GM12878 (cell line): ENCODE measurements at regions not wholly inside any gene's neighbourhood (a gene's known extent, or its start where the extent isn't known, plus 50 kb on each side); places are given as distances from the start of the nearest gene placed in this dataset.

ENCODE experiments used
- ATAC-seq: fragments of 200-7000 bp; cut with Tn5 transposase; 3 replicates; pipeline ENCODE4 v1.9.1; 2020; ENCODE audit warnings: mild to moderate bottlenecking, moderate library complexity
- BruUV-seq: library from RNA; stranded (reverse); fragments of 400-500 nt; replicated peaks from 2 replicates; lab custom pipeline; 2021; lab: Mats Ljungman, UMichigan
- CTCF ChIA-PET: fragments of 300-600 bp; sonication (Branson Sonifier 250); formaldehyde crosslinking; extraction: SDS; loops from one replicate; lab custom pipeline; 2021; ENCODE audit warnings: inconsistent platforms; lab: Yijun Ruan, JAX
- POLR2A ChIA-PET: fragments of 350-600 bp; formaldehyde crosslinking; extraction: SDS; loops from one replicate; lab custom pipeline; 2021; ENCODE audit warnings: inconsistent platforms; lab: Charles Lee
- RAD21 ChIA-PET: fragments of 300-600 bp; sonication (Branson Sonifier 250); formaldehyde crosslinking; loops from one replicate; lab custom pipeline; 2023; ENCODE audit warnings: antibody characterized with exemption; ENCODE audit not compliant: unreplicated experiment; lab: Charles Lee
- SMC1A ChIA-PET: fragments of 300-600 bp; sonication (Branson Sonifier 250); formaldehyde crosslinking; loops from one replicate; lab custom pipeline; 2023; ENCODE audit not compliant: unreplicated experiment, uncharacterized antibody; lab: Charles Lee
- DNase-seq: peaks from one replicate; pipeline ENCODE4 v3.0.0-alpha.2; 2011; ENCODE audit warnings: low read depth, low spot score
- FAIRE-seq: peaks from 3 replicates; lab custom pipeline; 2011; peaks lifted over from hg19 to GRCh38; lab: Jason Lieb, UNC
- H2AFZ ChIP-seq: 2 replicates; pipeline ENCODE4 v1.6.0; 2011; ENCODE audit warnings: low read depth, low read length, control low read depth; ENCODE audit not compliant: control insufficient read depth
- H3K27ac ChIP-seq: 2 replicates; pipeline ENCODE4 v1.5.1; 2011; ENCODE audit warnings: control low read depth; ENCODE audit not compliant: control insufficient read depth, insufficient read depth
- H3K27me3 ChIP-seq, 2 experiments: replicated peaks in 1 of 2; 2 replicates each; pipeline versions ENCODE4 v1.6.0 to v1.6.1; 2011; ENCODE audit warnings: low read length in 1 of 2; ENCODE audit not compliant: control insufficient read depth in 2 of 2, insufficient read depth in 2 of 2
- H3K36me3 ChIP-seq, 2 experiments: 2 replicates each; pipeline ENCODE4 v1.5.1; 2011; ENCODE audit warnings: low read length in 1 of 2; ENCODE audit not compliant: control insufficient read depth in 2 of 2, insufficient read depth in 2 of 2
- H3K4me1 ChIP-seq: 2 replicates; pipeline ENCODE4 v1.6.1; 2011; ENCODE audit warnings: mild to moderate bottlenecking, low read length, moderate library complexity, mixed read lengths; ENCODE audit not compliant: control insufficient read depth, insufficient read depth
- H3K4me2 ChIP-seq: 2 replicates; pipeline ENCODE4 v1.6.0; 2011; ENCODE audit warnings: control low read depth; ENCODE audit not compliant: control insufficient read depth, insufficient read depth
- H3K4me3 ChIP-seq: fragments of 200-600 bp; sonication (generic); 2 replicates; pipeline ENCODE4 v1.5.1; 2016
- H3K79me2 ChIP-seq: 2 replicates; pipeline ENCODE4 v1.6.0; 2011; ENCODE audit warnings: low read length; ENCODE audit not compliant: control insufficient read depth, insufficient read depth
- H3K9ac ChIP-seq: 2 replicates; pipeline ENCODE4 v1.8.0; 2011; ENCODE audit warnings: low read length, control low read depth, mixed read lengths; ENCODE audit not compliant: control insufficient read depth, insufficient read depth
- H3K9me3 ChIP-seq: replicated peaks from 3 replicates; pipeline ENCODE4 v1.5.1; 2011; ENCODE audit warnings: mild to moderate bottlenecking, low read length; ENCODE audit not compliant: control insufficient read depth, insufficient read depth
- H4K20me1 ChIP-seq: 2 replicates; pipeline ENCODE4 v1.6.0; 2011; ENCODE audit not compliant: control insufficient read depth, insufficient read depth
- ASH2L ChIP-seq: fragments of 300-600, 200-600 bp; sonication (generic); IDR thresholded peaks from 2 replicates; pipeline ENCODE4 v1.6.1; 2017; ENCODE audit warnings: low read depth, mild to moderate bottlenecking, borderline replicate concordance
- E2F4 ChIP-seq: IDR thresholded peaks from 2 replicates; pipeline ENCODE4 v1.6.1; 2012; ENCODE audit warnings: low read depth, low read length, improper control_type of control experiment
- ESRRA ChIP-seq: IDR thresholded peaks from 2 replicates; pipeline ENCODE4 v1.6.1; 2012; ENCODE audit warnings: mild to moderate bottlenecking, low read length, improper control_type of control experiment
- HDGF ChIP-seq: fragments of 450-650 bp; IDR thresholded peaks from 2 replicates; pipeline ENCODE4 v1.6.1; 2016; ENCODE audit warnings: antibody characterized with exemption
- JUNB ChIP-seq: IDR thresholded peaks from 2 replicates; pipeline ENCODE4 v1.6.1; 2016; ENCODE audit warnings: antibody characterized with exemption, mild to moderate bottlenecking
- PAX8 ChIP-seq: fragments of 450-650 bp; IDR thresholded peaks from 2 replicates; pipeline ENCODE4 v1.6.1; 2017; ENCODE audit warnings: mild to moderate bottlenecking, moderate library complexity
- POU2F2 ChIP-seq: IDR thresholded peaks from 3 replicates; pipeline ENCODE4 v1.6.1; 2011; ENCODE audit warnings: low read depth, mild to moderate bottlenecking, low read length, borderline replicate concordance
- RAD21 ChIP-seq: IDR thresholded peaks from 2 replicates; pipeline ENCODE4 v1.6.1; 2011; ENCODE audit warnings: mild to moderate bottlenecking, low read depth, low read length, moderate library complexity; ENCODE audit not compliant: insufficient read depth
- SIN3A ChIP-seq: IDR thresholded peaks from 2 replicates; pipeline ENCODE4 v1.6.1; 2012; ENCODE audit warnings: low read depth, low read length, improper control_type of control experiment
- SKIL ChIP-seq: fragments of 450-650 bp; IDR thresholded peaks from 2 replicates; pipeline ENCODE4 v1.6.1; 2017; ENCODE audit warnings: mild to moderate bottlenecking, low read depth, inconsistent platforms; ENCODE audit not compliant: poor library complexity, severe bottlenecking
- SP1 ChIP-seq: IDR thresholded peaks from one replicate; pipeline ENCODE4 v1.6.1; 2011; ENCODE audit warnings: low read depth, low read length
- STAT3 ChIP-seq: IDR thresholded peaks from 2 replicates; pipeline ENCODE4 v1.6.1; 2011; ENCODE audit warnings: low read depth, low read length, improper control_type of control experiment
- TAF1 ChIP-seq: IDR thresholded peaks from 2 replicates; pipeline ENCODE4 v1.6.1; 2011; ENCODE audit warnings: mild to moderate bottlenecking, low read depth, low read length, borderline replicate concordance
- TARDBP ChIP-seq: IDR thresholded peaks from 2 replicates; pipeline ENCODE4 v1.6.1; 2016; ENCODE audit warnings: borderline replicate concordance
- USF1 ChIP-seq: IDR thresholded peaks from 2 replicates; pipeline ENCODE4 v1.6.1; 2011; ENCODE audit warnings: borderline replicate concordance, low read depth, mild to moderate bottlenecking, moderate library complexity, mixed read lengths, low read length; ENCODE audit not compliant: insufficient read depth; ENCODE audit errors: extremely low read length
- YY1 ChIP-seq: IDR thresholded peaks from 2 replicates; pipeline ENCODE4 v1.6.1; 2011; ENCODE audit warnings: low read depth, mild to moderate bottlenecking, low read length
- ZNF24 ChIP-seq: fragments of 450-650 bp; IDR thresholded peaks from 2 replicates; pipeline ENCODE4 v1.6.1; 2017; ENCODE audit warnings: antibody characterized with exemption, mild to moderate bottlenecking
- in situ Hi-C: fragments of 300-500 bp; cut with MboI; formaldehyde crosslinking; loops from 9 replicates; pipeline ENCODE4 v1.14.3; 2018; ENCODE audit warnings: mixed read lengths
- intact Hi-C: fragments of 100-400 bp; cut with micrococcal nuclease; formaldehyde crosslinking; loops from one replicate; pipeline ENCODE4 v1.14.2; 2022; ENCODE audit not compliant: unreplicated experiment
- TF ChIP-seq, protein P1 (sequence below): IDR thresholded peaks from 2 replicates; pipeline ENCODE4 v1.6.1; 2011; ENCODE audit warnings: low read depth, low read length, improper control_type of control experiment, borderline replicate concordance
- TF ChIP-seq, protein P2 (sequence below): fragments of 450-650 bp; IDR thresholded peaks from 2 replicates; pipeline ENCODE4 v1.6.1; 2014; ENCODE audit warnings: mild to moderate bottlenecking

- no peak for TF ChIP-seq RAD21
- TF ChIP-seq USF1 = no peak
Observed at GRCh38 chr22:26811647-26811992, 154.2 kb downstream of the MIAT start (continued).

DNA sequence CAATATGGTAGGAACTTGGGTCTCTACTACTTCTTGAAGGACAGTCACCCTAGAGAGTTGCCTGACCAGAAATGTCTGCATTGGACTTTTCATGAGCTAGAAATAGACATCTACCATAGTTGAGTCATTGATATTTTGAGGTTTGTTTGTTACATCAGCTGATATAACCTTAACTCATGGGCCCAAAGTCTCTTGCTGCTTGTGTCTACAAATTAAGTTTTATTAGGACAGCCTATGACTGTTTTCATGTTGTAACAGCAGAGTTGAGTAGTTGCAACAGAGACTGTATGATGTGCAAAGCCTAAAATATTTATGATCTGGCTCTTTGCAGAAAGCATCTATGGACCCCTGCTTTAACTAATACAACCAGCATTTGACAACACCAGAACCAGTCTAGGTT is 155.3 kb downstream of the MIAT start:
- Histone ChIP-seq H3K36me3 (no peaks in the 10 kb centered on the region), H3K9ac (no peak overlapping the region), H3K27ac (no peak overlapping the region), H3K4me1 (no peaks in the 10 kb centered on the region), H3K4me3 (no peak overlapping the region), H3K9me3 (no peaks in the 10 kb centered on the region; the same call in 2 of the 3 replicates), H2AFZ (no peak overlapping the region), H3K27me3 (no peaks in the 10 kb centered on the region), H3K4me2 (no peak overlapping the region), H4K20me1 (no peaks in the 10 kb centered on the region), H3K79me2 (no peaks in the 10 kb centered on the region)
- ChIA-PET CTCF (no interaction called here), POLR2A (no interaction called here), RAD21 (no interaction called here), SMC1A (interaction anchor here (0.8 kb wide), 1 partner anchor 11 kb away, joined by 3 read pairs; no protein-coding TSS in a partner anchor)
- DNase-seq = no peak
- no peak for ATAC-seq
- FAIRE-seq = no peak
- intact Hi-C loops = no loop called here
- in situ Hi-C loops = no loop called here
- BruUV-seq = no TSS peak
- no peak for TF ChIP-seq SP1
- TF ChIP-seq, protein P1, sequence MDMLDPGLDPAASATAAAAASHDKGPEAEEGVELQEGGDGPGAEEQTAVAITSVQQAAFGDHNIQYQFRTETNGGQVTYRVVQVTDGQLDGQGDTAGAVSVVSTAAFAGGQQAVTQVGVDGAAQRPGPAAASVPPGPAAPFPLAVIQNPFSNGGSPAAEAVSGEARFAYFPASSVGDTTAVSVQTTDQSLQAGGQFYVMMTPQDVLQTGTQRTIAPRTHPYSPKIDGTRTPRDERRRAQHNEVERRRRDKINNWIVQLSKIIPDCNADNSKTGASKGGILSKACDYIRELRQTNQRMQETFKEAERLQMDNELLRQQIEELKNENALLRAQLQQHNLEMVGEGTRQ = no peak
- TF ChIP-seq, protein P2, sequence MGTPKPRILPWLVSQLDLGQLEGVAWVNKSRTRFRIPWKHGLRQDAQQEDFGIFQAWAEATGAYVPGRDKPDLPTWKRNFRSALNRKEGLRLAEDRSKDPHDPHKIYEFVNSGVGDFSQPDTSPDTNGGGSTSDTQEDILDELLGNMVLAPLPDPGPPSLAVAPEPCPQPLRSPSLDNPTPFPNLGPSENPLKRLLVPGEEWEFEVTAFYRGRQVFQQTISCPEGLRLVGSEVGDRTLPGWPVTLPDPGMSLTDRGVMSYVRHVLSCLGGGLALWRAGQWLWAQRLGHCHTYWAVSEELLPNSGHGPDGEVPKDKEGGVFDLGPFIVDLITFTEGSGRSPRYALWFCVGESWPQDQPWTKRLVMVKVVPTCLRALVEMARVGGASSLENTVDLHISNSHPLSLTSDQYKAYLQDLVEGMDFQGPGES = no peak
- TF ChIP-seq SIN3A = no peak
- no peak for TF ChIP-seq ASH2L
- no peak for TF ChIP-seq HDGF
- TF ChIP-seq PAX8 = no peak
- no peak for TF ChIP-seq STAT3
- no peak for TF ChIP-seq ZNF24
- no peak for TF ChIP-seq POU2F2
- no peak for TF ChIP-seq ESRRA
- no peak for TF ChIP-seq E2F4
- no peak for TF ChIP-seq TARDBP
- no peak for TF ChIP-seq TAF1
- TF ChIP-seq JUNB = no peak
- TF ChIP-seq YY1 = no peak
- no peak for TF ChIP-seq SKIL
